ENCODE measurements at regions not wholly inside any gene's neighbourhood (a gene's known extent, or its start where the extent isn't known, plus 50 kb on each side); places are given as distances from the start of the nearest gene placed in this dataset.

DNA sequence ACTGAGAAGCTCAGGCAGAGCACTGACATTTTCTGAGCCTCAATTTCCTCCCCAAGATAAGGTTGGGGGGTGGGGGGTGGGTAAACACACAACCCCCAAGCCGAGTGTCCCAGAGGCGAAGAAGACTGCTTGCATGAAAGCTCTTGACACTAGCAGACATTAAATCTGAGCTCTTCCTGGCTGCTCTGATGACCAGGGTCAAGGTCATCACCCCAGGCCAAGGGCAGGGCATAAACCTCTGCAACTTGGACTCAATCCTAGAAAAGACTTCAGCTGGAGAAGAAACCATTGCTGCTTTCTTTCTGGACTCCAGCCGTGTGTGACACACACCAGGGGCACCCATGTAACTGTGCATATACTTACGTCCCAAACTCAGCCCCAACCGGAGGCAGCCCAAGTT, 109.0 kb downstream of the BANF2 start:
- no peaks in the 10 kb centered on the region for H3K9me3 ChIP-seq (ENCODE audit: insufficient read depth, low read depth, low read length)
- no CpG with 5 or more reads among the region's 5 CpGs for WGBS (ENCODE audit: extremely low coverage, insufficient coverage, insufficient read length)
- no peak overlapping the region for H2BK5ac ChIP-seq (ENCODE audit: low read depth, low read length, poor library complexity)

DNA sequence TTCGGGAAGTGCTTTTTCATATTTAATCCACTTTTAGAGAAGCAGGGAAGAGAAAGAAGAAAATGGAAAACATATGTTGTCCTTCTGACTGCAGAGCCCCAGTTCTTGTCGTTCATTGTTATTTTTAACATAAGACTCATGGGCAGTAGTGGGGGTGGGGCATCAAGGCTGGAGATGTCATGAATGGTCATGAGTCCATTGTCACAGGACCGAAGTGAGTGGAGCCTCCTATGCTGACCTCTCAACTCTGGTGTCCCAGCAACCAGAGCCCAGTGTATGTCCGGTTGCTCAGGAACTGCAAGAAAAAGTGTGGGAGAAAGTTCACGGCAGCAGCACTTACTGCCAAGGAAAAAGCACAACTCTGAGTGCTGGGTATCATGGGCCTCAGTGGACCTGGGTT, 108.6 kb downstream of the BANF2 start:
- no peak overlapping the region for H3K4ac ChIP-seq (ENCODE audit: low read depth, low read length)
- H3K9ac ChIP-seq (ENCODE audit: low read length), result no peak overlapping the region
- H3K23ac ChIP-seq (ENCODE audit: low read length), result no peak overlapping the region
- H2BK120ac ChIP-seq (ENCODE audit: insufficient read depth, low read length, poor library complexity), result no peak overlapping the region
- no peak overlapping the region for H2BK5ac ChIP-seq (ENCODE audit: low read depth, low read length, poor library complexity)
- H3K36me3 ChIP-seq (ENCODE audit: control insufficient read depth in 1 of 2, insufficient read depth in 2 of 2, low read length in 2 of 2), result no peaks in the 10 kb centered on the region
- no peak overlapping the region for H4K12ac ChIP-seq (ENCODE audit: low read depth, low read length)
- no peak overlapping the region for H4K8ac ChIP-seq (ENCODE audit: low read depth, low read length)
- H3K14ac ChIP-seq (ENCODE audit: low read length), result no peak overlapping the region
- H3K27me3 ChIP-seq (ENCODE audit: insufficient read depth, low read length), result no peaks in the 10 kb centered on the region
- WGBS (ENCODE audit: extremely low coverage, insufficient coverage, insufficient read length), result no CpG with 5 or more reads among the region's 5 CpGs
- H4K91ac ChIP-seq (ENCODE audit: low read depth, low read length), result no peak overlapping the region
- no peak overlapping the region for H3K18ac ChIP-seq (ENCODE audit: low read length)
- H3K4me1 ChIP-seq (ENCODE audit: control insufficient read depth in 1 of 2, insufficient read depth in 2 of 2, low read length in 2 of 2), result peaks cover 0 to 8% of the 10 kb centered on the region in 2 experiments
- H3K79me2 ChIP-seq (ENCODE audit: control insufficient read depth, insufficient read depth, low read length, poor library complexity), result no peaks in the 10 kb centered on the region
- H2BK12ac ChIP-seq (ENCODE audit: low read length), result no peak overlapping the region
- H3K79me1 ChIP-seq (ENCODE audit: low read length), result peaks cover 4% of the 10 kb centered on the region
- H2AK5ac ChIP-seq (ENCODE audit: low read length), result no peak overlapping the region
- no peak overlapping the region for H3K4me2 ChIP-seq (ENCODE audit: low read length)
- no peak overlapping the region for H3K27ac ChIP-seq (ENCODE audit: low read depth, low read length)
- DNase-seq, result peak; percentile 74 to 85
- H2AFZ ChIP-seq (ENCODE audit: insufficient read depth, low read length, poor library complexity), result no peak overlapping the region
- H3K4me3 ChIP-seq (ENCODE audit: low read depth, low read length), result no peak overlapping the region
- no peaks in the 10 kb centered on the region for H3K9me3 ChIP-seq (ENCODE audit: insufficient read depth, low read depth, low read length)

More for the DNA sequence above, 109.0 kb downstream of the BANF2 start:
- no peak overlapping the region for H4K91ac ChIP-seq (ENCODE audit: low read depth, low read length)
- no peak overlapping the region for H3K18ac ChIP-seq (ENCODE audit: low read length)
- peaks cover 4% of the 10 kb centered on the region for H3K79me1 ChIP-seq (ENCODE audit: low read length)
- no peak overlapping the region for H4K8ac ChIP-seq (ENCODE audit: low read depth, low read length)
- no peak overlapping the region for H3K9ac ChIP-seq (ENCODE audit: low read length)
- H2AFZ ChIP-seq (ENCODE audit: insufficient read depth, low read length, poor library complexity), result no peak overlapping the region
- no peak overlapping the region for H3K23ac ChIP-seq (ENCODE audit: low read length)
- no peak overlapping the region for H2BK120ac ChIP-seq (ENCODE audit: insufficient read depth, low read length, poor library complexity)
- no peak overlapping the region for H3K4me2 ChIP-seq (ENCODE audit: low read length)
- no peak overlapping the region for H3K4ac ChIP-seq (ENCODE audit: low read depth, low read length)
- H3K4me1 ChIP-seq (ENCODE audit: control insufficient read depth in 1 of 2, insufficient read depth in 2 of 2, low read length in 2 of 2), result peaks cover 0 to 8% of the 10 kb centered on the region in 2 experiments
- no peak overlapping the region for H4K12ac ChIP-seq (ENCODE audit: low read depth, low read length)
- H3K27me3 ChIP-seq (ENCODE audit: insufficient read depth, low read length), result no peaks in the 10 kb centered on the region
- no peak overlapping the region for H2AK5ac ChIP-seq (ENCODE audit: low read length)
- no peak for DNase-seq
- H3K36me3 ChIP-seq (ENCODE audit: control insufficient read depth in 1 of 2, insufficient read depth in 2 of 2, low read length in 2 of 2), result no peaks in the 10 kb centered on the region
- no peak overlapping the region for H3K27ac ChIP-seq (ENCODE audit: low read depth, low read length)
- H3K79me2 ChIP-seq (ENCODE audit: control insufficient read depth, insufficient read depth, low read length, poor library complexity), result no peaks in the 10 kb centered on the region
- H3K14ac ChIP-seq (ENCODE audit: low read length), result no peak overlapping the region
- no peak overlapping the region for H2BK12ac ChIP-seq (ENCODE audit: low read length)
- H3K4me3 ChIP-seq (ENCODE audit: low read depth, low read length), result no peak overlapping the region

DNA sequence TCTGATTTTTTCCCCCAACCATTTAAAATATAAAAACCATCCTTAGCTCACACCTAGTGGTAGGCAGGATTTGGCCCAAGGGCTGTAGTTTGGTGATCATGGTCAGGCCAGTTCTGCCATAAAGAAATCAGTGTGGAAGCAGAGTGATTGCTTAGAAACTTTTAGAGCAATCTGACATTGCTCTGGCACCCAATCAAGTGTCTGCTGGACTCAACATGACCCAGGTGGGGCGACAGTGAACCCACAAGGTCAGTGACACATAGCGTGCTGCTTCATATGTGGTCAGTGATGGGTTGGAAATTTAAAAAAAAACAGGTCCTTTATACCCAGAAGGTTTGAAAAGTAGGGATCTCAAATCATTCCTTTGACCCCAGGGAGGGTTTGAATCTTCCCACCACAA, 107.9 kb downstream of the BANF2 start:
- Histone ChIP-seq H4K12ac (ENCODE audit: low read depth, low read length) (no peak overlapping the region), H2AK5ac (ENCODE audit: low read length) (no peak overlapping the region), H2AFZ (ENCODE audit: insufficient read depth, low read length, poor library complexity) (no peak overlapping the region), H2BK120ac (ENCODE audit: insufficient read depth, low read length, poor library complexity) (no peak overlapping the region), H3K18ac (ENCODE audit: low read length) (no peak overlapping the region), H3K23ac (ENCODE audit: low read length) (no peak overlapping the region), H3K4me2 (ENCODE audit: low read length) (no peak overlapping the region), H3K9me3 (ENCODE audit: insufficient read depth, low read depth, low read length) (no peaks in the 10 kb centered on the region), H3K79me2 (ENCODE audit: control insufficient read depth, insufficient read depth, low read length, poor library complexity) (no peaks in the 10 kb centered on the region), H3K4me3 (ENCODE audit: low read depth, low read length) (no peak overlapping the region), H3K14ac (ENCODE audit: low read length) (no peak overlapping the region), H3K4me1 (ENCODE audit: control insufficient read depth in 1 of 2, insufficient read depth in 2 of 2, low read length in 2 of 2) (peaks cover 0 to 8% of the 10 kb centered on the region in 2 experiments), H3K27ac (ENCODE audit: low read depth, low read length) (no peak overlapping the region), H4K91ac (ENCODE audit: low read depth, low read length) (no peak overlapping the region), H3K27me3 (ENCODE audit: insufficient read depth, low read length) (no peaks in the 10 kb centered on the region), H3K4ac (ENCODE audit: low read depth, low read length) (no peak overlapping the region), H2BK12ac (ENCODE audit: low read length) (no peak overlapping the region), H3K79me1 (ENCODE audit: low read length) (peaks cover 4% of the 10 kb centered on the region), H3K9ac (ENCODE audit: low read length) (no peak overlapping the region), H2BK5ac (ENCODE audit: low read depth, low read length, poor library complexity) (no peak overlapping the region), H4K8ac (ENCODE audit: low read depth, low read length) (no peak overlapping the region), H3K36me3 (ENCODE audit: control insufficient read depth in 1 of 2, insufficient read depth in 2 of 2, low read length in 2 of 2) (no peaks in the 10 kb centered on the region)
- DNase-seq, result no peak
- no CpG with 5 or more reads among the region's 2 CpGs for WGBS (ENCODE audit: extremely low coverage, insufficient coverage, insufficient read length)

- H3K4me2 ChIP-seq (ENCODE audit: low read length), result no peak overlapping the region
- peak overlapping the region; percentile 22 for H2BK5ac ChIP-seq (ENCODE audit: low read depth, low read length, poor library complexity)
- peaks cover 0 to 8% of the 10 kb centered on the region in 2 experiments for H3K4me1 ChIP-seq (ENCODE audit: control insufficient read depth in 1 of 2, insufficient read depth in 2 of 2, low read length in 2 of 2)
- H3K9me3 ChIP-seq (ENCODE audit: insufficient read depth, low read depth, low read length), result peaks cover 3% of the 10 kb centered on the region
- no peak overlapping the region for H4K8ac ChIP-seq (ENCODE audit: low read depth, low read length)
- no peaks in the 10 kb centered on the region for H3K27me3 ChIP-seq (ENCODE audit: insufficient read depth, low read length)
- no peak overlapping the region for H3K14ac ChIP-seq (ENCODE audit: low read length)
- WGBS (ENCODE audit: extremely low coverage, insufficient coverage, insufficient read length), result no CpG with 5 or more reads among the region's 26 CpGs
- no peak overlapping the region for H3K18ac ChIP-seq (ENCODE audit: low read length)
- no peak overlapping the region for H3K4ac ChIP-seq (ENCODE audit: low read depth, low read length)
- no peak overlapping the region for H3K23ac ChIP-seq (ENCODE audit: low read length)
- no peaks in the 10 kb centered on the region for H3K36me3 ChIP-seq (ENCODE audit: control insufficient read depth in 1 of 2, insufficient read depth in 2 of 2, low read length in 2 of 2)
- peak overlapping the region; percentile 16 for H3K27ac ChIP-seq (ENCODE audit: low read depth, low read length)
- no peak overlapping the region for H2AK5ac ChIP-seq (ENCODE audit: low read length)
- H4K12ac ChIP-seq (ENCODE audit: low read depth, low read length), result no peak overlapping the region
- H2BK12ac ChIP-seq (ENCODE audit: low read length), result no peak overlapping the region
- H2BK120ac ChIP-seq (ENCODE audit: insufficient read depth, low read length, poor library complexity), result no peak overlapping the region
- H3K79me1 ChIP-seq (ENCODE audit: low read length), result peaks cover 4% of the 10 kb centered on the region
- no peak overlapping the region for H3K9ac ChIP-seq (ENCODE audit: low read length)
- H3K79me2 ChIP-seq (ENCODE audit: control insufficient read depth, insufficient read depth, low read length, poor library complexity), result no peaks in the 10 kb centered on the region
- no peak overlapping the region for H2AFZ ChIP-seq (ENCODE audit: insufficient read depth, low read length, poor library complexity)
- H4K91ac ChIP-seq (ENCODE audit: low read depth, low read length), result peak overlapping the region; percentile 25
- peak; percentile 84 to 85 for DNase-seq
- no peak overlapping the region for H3K4me3 ChIP-seq (ENCODE audit: low read depth, low read length)
Observed at GRCh38 chr20:17806739-17807441, 107.1 kb downstream of the BANF2 start.

All from trophoblast cell (in vitro differentiated cells and primary cell).